GM18873 (cell line): ENCODE measurements at regions not wholly inside any gene's neighbourhood (a gene's known extent, or its start where the extent isn't known, plus 50 kb on each side); places are given as distances from the start of the nearest gene placed in this dataset.

Experiments
- ATAC-seq: cut with Tn5 transposase; IDR thresholded peaks from one replicate; pipeline ENCODE4 v1.9.1; 2021; ENCODE audit warnings: mild to moderate bottlenecking, moderate library complexity, moderate number of reproducible peaks; ENCODE audit not compliant: unreplicated experiment, low FRiP score

GRCh38 chr2:136582628-136583205 lies 182.6 kb upstream of the THSD7B start:
- ATAC-seq = no peak

GRCh38 chr2:136572335-136572734 lies 193.0 kb upstream of the THSD7B start:
- ATAC-seq = no peak

GRCh38 chr2:136557203-136557602 lies 208.1 kb upstream of the THSD7B start:
- no peak for ATAC-seq

GRCh38 chr2:136550181-136550580 lies 215.2 kb upstream of the THSD7B start:
- ATAC-seq = no peak

GRCh38 chr2:136539355-136539754 lies 226.0 kb upstream of the THSD7B start:
- ATAC-seq = no peak

- ATAC-seq = no peak
Observed at GRCh38 chr2:136538489-136538888, 226.9 kb upstream of the THSD7B start.

GRCh38 chr2:136534811-136535210 lies 230.5 kb upstream of the THSD7B start:
- ATAC-seq = no peak

- ATAC-seq = no peak
Observed at GRCh38 chr2:136532171-136532570, 233.2 kb upstream of the THSD7B start.

- ATAC-seq = no peak
Observed at GRCh38 chr2:136531731-136532130, 233.6 kb upstream of the THSD7B start.

- no peak for ATAC-seq
Observed at GRCh38 chr2:136530146-136530545, 235.2 kb upstream of the THSD7B start.

GRCh38 chr2:136527560-136527959 lies 237.8 kb upstream of the THSD7B start:
- ATAC-seq = no peak

- ATAC-seq = no peak
Observed at GRCh38 chr2:136522724-136523123, 242.6 kb upstream of the THSD7B start.

GRCh38 chr2:136517716-136518115 lies 247.6 kb upstream of the THSD7B start:
- no peak for ATAC-seq

GRCh38 chr2:136510244-136510643 lies 255.1 kb upstream of the THSD7B start:
- no peak for ATAC-seq

GRCh38 chr2:136505462-136505861 lies 259.9 kb upstream of the THSD7B start:
- ATAC-seq = no peak

GRCh38 chr2:136502660-136503059 lies 262.7 kb upstream of the THSD7B start:
- ATAC-seq = no peak

- no peak for ATAC-seq
Observed at GRCh38 chr2:136497709-136498108, 267.6 kb upstream of the THSD7B start.

- no peak for ATAC-seq
Observed at GRCh38 chr2:136496966-136497365, 268.4 kb upstream of the THSD7B start.

GRCh38 chr2:136495636-136496035 lies 269.7 kb upstream of the THSD7B start:
- ATAC-seq = no peak

- ATAC-seq = no peak
Observed at GRCh38 chr2:136492901-136493300, 272.4 kb upstream of the THSD7B start.

GRCh38 chr2:136490100-136490499 lies 275.2 kb upstream of the THSD7B start:
- no peak for ATAC-seq

GRCh38 chr2:136487421-136487820 lies 277.9 kb upstream of the THSD7B start:
- ATAC-seq = no peak

GRCh38 chr2:136486115-136486514 lies 279.2 kb upstream of the THSD7B start:
- ATAC-seq = peak; percentile 66
